ENCODE measurements at regions not wholly inside any gene's neighbourhood (a gene's known extent, or its start where the extent isn't known, plus 50 kb on each side); places are given as distances from the start of the nearest gene placed in this dataset.

DNA sequence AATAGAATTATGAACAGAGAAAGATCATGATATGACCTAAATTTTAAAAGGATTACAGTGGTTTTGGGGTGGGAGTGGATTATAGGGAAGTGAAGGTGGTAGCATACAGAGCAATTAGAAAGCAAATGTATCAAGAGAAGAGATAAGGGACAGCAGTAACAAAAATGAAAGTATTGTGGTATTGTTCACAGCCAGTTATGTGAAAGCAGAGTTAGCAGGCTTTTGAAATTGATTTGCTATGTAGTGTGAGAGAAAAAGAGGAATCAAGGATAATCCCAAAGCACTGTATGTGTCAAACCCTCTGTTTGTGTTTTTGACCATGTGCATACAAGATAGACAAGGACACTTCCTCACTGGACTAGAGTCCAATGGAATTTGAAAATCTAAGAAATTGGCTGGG is 1721.4 kb downstream of the PCDH9 start:
- TF ChIP-seq RCOR1 (IDR thresholded peaks at IDR 0.05; ENCODE audit: insufficient replicate concordance, low read length) (no peak), NFE2L2 (IDR thresholded peaks at IDR 0.05; ENCODE audit: low read depth, low read length) (no peak), MAZ (IDR thresholded peaks at IDR 0.05; ENCODE audit: borderline replicate concordance, low read depth, low read length) (no peak), POLR2A (IDR thresholded peaks at IDR 0.05; ENCODE audit: low read depth, low read length) (no peak), FOS (IDR thresholded peaks at IDR 0.05; ENCODE audit: low read depth, low read length) (no peak), BHLHE40 (IDR thresholded peaks at IDR 0.05; ENCODE audit: low read depth, low read length) (no peak), CEBPB (IDR thresholded peaks at IDR 0.05; ENCODE audit: low read depth, low read length) (no peak), MXI1 (IDR thresholded peaks at IDR 0.05; ENCODE audit: borderline replicate concordance, low read depth, low read length) (no peak), RFX5 (IDR thresholded peaks at IDR 0.05; ENCODE audit: low read depth, low read length) (no peak), MAFK (IDR thresholded peaks at IDR 0.05; ENCODE audit: low read depth, low read length) (no peak), SMC3 (IDR thresholded peaks at IDR 0.05; ENCODE audit: low read depth, low read length) (no peak), CHD1 (IDR thresholded peaks at IDR 0.05; ENCODE audit: low read depth, low read length) (no peak), RAD21 (IDR thresholded peaks at IDR 0.05; ENCODE audit: low read length) (no peak)
- TF ChIP-seq, protein P1, sequence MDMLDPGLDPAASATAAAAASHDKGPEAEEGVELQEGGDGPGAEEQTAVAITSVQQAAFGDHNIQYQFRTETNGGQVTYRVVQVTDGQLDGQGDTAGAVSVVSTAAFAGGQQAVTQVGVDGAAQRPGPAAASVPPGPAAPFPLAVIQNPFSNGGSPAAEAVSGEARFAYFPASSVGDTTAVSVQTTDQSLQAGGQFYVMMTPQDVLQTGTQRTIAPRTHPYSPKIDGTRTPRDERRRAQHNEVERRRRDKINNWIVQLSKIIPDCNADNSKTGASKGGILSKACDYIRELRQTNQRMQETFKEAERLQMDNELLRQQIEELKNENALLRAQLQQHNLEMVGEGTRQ (IDR thresholded peaks at IDR 0.05; ENCODE audit: low read depth, low read length) = no peak
- TF ChIP-seq, protein P2, sequence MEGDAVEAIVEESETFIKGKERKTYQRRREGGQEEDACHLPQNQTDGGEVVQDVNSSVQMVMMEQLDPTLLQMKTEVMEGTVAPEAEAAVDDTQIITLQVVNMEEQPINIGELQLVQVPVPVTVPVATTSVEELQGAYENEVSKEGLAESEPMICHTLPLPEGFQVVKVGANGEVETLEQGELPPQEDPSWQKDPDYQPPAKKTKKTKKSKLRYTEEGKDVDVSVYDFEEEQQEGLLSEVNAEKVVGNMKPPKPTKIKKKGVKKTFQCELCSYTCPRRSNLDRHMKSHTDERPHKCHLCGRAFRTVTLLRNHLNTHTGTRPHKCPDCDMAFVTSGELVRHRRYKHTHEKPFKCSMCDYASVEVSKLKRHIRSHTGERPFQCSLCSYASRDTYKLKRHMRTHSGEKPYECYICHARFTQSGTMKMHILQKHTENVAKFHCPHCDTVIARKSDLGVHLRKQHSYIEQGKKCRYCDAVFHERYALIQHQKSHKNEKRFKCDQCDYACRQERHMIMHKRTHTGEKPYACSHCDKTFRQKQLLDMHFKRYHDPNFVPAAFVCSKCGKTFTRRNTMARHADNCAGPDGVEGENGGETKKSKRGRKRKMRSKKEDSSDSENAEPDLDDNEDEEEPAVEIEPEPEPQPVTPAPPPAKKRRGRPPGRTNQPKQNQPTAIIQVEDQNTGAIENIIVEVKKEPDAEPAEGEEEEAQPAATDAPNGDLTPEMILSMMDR (conservative IDR thresholded peaks at IDR 0.05; ENCODE audit: low read depth, low read length) = no peak
- TF ChIP-seq, protein P3, sequence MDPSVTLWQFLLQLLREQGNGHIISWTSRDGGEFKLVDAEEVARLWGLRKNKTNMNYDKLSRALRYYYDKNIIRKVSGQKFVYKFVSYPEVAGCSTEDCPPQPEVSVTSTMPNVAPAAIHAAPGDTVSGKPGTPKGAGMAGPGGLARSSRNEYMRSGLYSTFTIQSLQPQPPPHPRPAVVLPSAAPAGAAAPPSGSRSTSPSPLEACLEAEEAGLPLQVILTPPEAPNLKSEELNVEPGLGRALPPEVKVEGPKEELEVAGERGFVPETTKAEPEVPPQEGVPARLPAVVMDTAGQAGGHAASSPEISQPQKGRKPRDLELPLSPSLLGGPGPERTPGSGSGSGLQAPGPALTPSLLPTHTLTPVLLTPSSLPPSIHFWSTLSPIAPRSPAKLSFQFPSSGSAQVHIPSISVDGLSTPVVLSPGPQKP (IDR thresholded peaks at IDR 0.05; ENCODE audit: borderline replicate concordance, low read depth, low read length) = no peak
- Histone ChIP-seq H2AK9ac (replicated peaks; ENCODE audit: low read depth, low read length, poor library complexity) (no peak overlapping the region), H3K18ac (ENCODE audit: low read depth, low read length) (no peak overlapping the region), H2BK15ac (ENCODE audit: low read depth, low read length) (no peak overlapping the region), H2BK5ac (ENCODE audit: low read depth, low read length, poor library complexity, severe bottlenecking) (no peak overlapping the region), H3K9me1 (ENCODE audit: insufficient read depth, low read length) (no peaks in the 10 kb centered on the region), H3K4ac (ENCODE audit: low read depth, low read length) (no peak overlapping the region), H3K23ac (ENCODE audit: low read depth, low read length) (no peak overlapping the region), H2AK5ac (ENCODE audit: low read depth, low read length) (no peak overlapping the region), H4K91ac (ENCODE audit: insufficient read depth, low read depth, low read length) (no peak overlapping the region), H3K56ac (ENCODE audit: extremely low read depth, insufficient read depth, low read length) (no peak overlapping the region), H4K5ac (ENCODE audit: low read depth, low read length) (no peak overlapping the region), H3K36me3 (ENCODE audit: control insufficient read depth, insufficient read depth, low read length) (no peaks in the 10 kb centered on the region), H3K4me2 (ENCODE audit: low read depth, low read length) (no peak overlapping the region), H3K79me1 (ENCODE audit: low read depth in 1 of 2, low read length in 2 of 2) (no peaks in the 10 kb centered on the region), H2AFZ (replicated peaks; ENCODE audit: low read length, poor library complexity) (no peak overlapping the region), H3K9me3 (ENCODE audit: control insufficient read depth, insufficient read depth, low read length) (no peaks in the 10 kb centered on the region), H3K14ac (replicated peaks; ENCODE audit: low read depth, low read length) (no peak overlapping the region), H2BK20ac (ENCODE audit: low read depth, low read length) (no peak overlapping the region), H3K4me3 (ENCODE audit: insufficient read depth, low read depth, low read length) (no peak overlapping the region), H3K27ac (ENCODE audit: insufficient read depth, low read length) (no peak overlapping the region), H3K9ac (ENCODE audit: low read depth, low read length) (no peak overlapping the region), H3K27me3 (ENCODE audit: control insufficient read depth, insufficient read depth, low read length) (no peaks in the 10 kb centered on the region), H3K4me1 (ENCODE audit: control insufficient read depth, insufficient read depth, low read length) (no peaks in the 10 kb centered on the region), H4K20me1 (ENCODE audit: insufficient read depth, low read length) (no peaks in the 10 kb centered on the region), H2BK120ac (ENCODE audit: low read depth, low read length) (no peak overlapping the region), H4K8ac (ENCODE audit: low read depth in 2 of 2, low read length in 2 of 2) (no peak overlapping the region)
- ATAC-seq (ENCODE audit: low read depth) (no peak), DNase-seq (no peak)
- POLR2A ChIA-PET (ENCODE audit: unreplicated experiment) = no interaction called here
- dilution Hi-C loops (cut with HindIII; ENCODE audit: low sequenced_read_pairs, unreplicated experiment) = no loop called here
- BruUV-seq (replicated peaks) = no TSS peak
- intact Hi-C loops (cut with micrococcal nuclease) = no loop called here
- CTCF ChIA-PET = interaction anchor here (0.7 kb wide), 1 partner anchor 8 kb away, joined by 3 read pairs; no protein-coding TSS in a partner anchor
- in situ Hi-C loops (cut with MboI; ENCODE audit: low sequenced_read_pairs) = no loop called here
